Gastrocnemius medialis (tissue), 4 donors: ENCODE measurements at regions not wholly inside any gene's neighbourhood (a gene's known extent, or its start where the extent isn't known, plus 50 kb on each side); places are given as distances from the start of the nearest gene placed in this dataset.

Experiments used
- CTCF ChIP-seq, 5 experiments: fragments of 450-650 bp in 3 of 5; fragments of 200-600 bp in 2 of 5; sonication (generic) in 2 of 5; IDR thresholded peaks in 4 of 5; conservative IDR thresholded peaks in 1 of 5; 1 replicate in 4 of 5; 2 replicates in 1 of 5; pipeline ENCODE4 v1.5.1; 2016 to 2019; ENCODE audit warnings: antibody characterized with exemption in 5 of 5, mild to moderate bottlenecking in 3 of 5, moderate library complexity in 3 of 5
- POLR2A ChIP-seq, 2 donors: fragments of 450-650 bp; IDR thresholded peaks; one replicate each; pipeline ENCODE4 v1.6.1; 2017; ENCODE audit warnings: antibody characterized with exemption in 2 of 2, mild to moderate bottlenecking in 2 of 2, moderate library complexity in 2 of 2

GRCh38 chr2:100721693-100722092 lies 98.2 kb upstream of the NPAS2 start:
- TF ChIP-seq POLR2A (IDR thresholded peaks at IDR 0.05) (no peak), CTCF (IDR thresholded peaks at IDR 0.05 in 4 of 5, conservative IDR thresholded peaks at IDR 0.05 in 1 of 5) (no peak)
